Epithelial cell of prostate (primary cell): ENCODE measurements at regions not wholly inside any gene's neighbourhood (a gene's known extent, or its start where the extent isn't known, plus 50 kb on each side); places are given as distances from the start of the nearest gene placed in this dataset.
A peak's percentile ranks its signal among the peaks of the same experiment; 100 is the strongest.
"Not testable (repeated sequence)": the region's sequence is repeated elsewhere in the genome, so short reads cannot be mapped to it uniquely, and the experiment has no call there.

Experiments used
- DNase-seq: peaks from one replicate; pipeline ENCODE4 v3.0.0-alpha.2; 2011; ENCODE audit warnings: low read depth, low spot score
- H3K27ac ChIP-seq: fragments of 450-650 bp; 2 replicates; pipeline ENCODE4 v1.5.1; 2017; ENCODE audit warnings: mild to moderate bottlenecking

DNA sequence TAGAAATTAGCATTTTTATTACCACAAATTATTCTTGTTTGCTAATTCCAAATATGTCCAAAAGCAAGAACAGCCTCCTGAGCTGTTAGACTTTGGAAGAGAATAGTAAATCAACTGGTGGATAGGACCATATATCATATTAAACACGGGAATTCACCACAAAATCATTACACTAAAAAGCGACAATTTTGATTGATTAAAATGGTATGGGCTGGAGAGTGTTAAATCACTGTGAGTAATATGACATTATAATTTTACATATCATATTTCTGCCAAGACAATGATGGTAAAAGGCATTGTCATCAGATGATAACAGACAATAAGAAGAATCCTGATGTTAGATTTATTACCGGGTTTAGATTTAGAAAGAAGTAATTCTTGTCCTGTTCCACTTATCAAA lies 107.2 kb upstream of the ARRDC3 start:
- H3K27ac ChIP-seq = no peak overlapping the region
- no peak for DNase-seq

DNA sequence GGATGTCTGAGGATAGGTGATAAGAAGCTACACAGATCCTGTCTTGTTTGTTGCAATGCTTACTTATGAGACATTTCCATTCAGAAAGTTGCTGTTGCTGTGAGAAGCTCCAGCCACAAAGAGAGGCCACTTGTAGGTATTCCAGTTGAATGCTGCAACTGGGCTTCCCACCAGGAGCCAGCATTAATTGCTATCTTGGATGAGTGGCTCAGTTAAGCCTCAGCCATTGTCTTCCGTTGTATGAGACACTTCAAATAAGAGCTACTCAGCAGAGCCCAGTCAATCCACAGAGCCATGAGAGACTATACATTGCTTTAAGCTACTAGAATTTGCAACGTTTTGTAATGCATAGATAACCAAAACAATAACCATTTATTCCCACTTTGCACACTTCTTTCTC lies 104.3 kb upstream of the ARRDC3 start:
- no peak for DNase-seq
- H3K27ac ChIP-seq = no peak overlapping the region

DNA sequence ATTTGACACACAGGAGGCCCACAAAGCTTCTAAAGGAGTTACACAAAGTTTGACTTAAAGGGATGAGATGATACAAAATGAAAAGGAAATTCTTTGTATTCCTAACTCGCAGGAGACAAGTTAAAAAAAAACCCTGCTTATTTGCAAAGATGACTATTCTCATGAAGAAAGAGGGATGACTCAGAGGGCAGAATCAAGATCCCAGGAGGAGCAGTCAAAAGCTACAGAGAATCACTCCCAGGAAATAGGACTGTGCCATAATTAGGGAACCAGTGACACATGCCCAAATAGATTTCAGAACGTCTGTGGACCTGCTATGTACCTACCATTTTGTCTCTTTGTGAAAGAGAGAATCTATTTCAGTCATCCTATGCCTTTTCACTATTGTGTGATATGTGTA lies 103.5 kb upstream of the ARRDC3 start:
- DNase-seq = peak; percentile 8
- H3K27ac ChIP-seq = no peak overlapping the region

DNA sequence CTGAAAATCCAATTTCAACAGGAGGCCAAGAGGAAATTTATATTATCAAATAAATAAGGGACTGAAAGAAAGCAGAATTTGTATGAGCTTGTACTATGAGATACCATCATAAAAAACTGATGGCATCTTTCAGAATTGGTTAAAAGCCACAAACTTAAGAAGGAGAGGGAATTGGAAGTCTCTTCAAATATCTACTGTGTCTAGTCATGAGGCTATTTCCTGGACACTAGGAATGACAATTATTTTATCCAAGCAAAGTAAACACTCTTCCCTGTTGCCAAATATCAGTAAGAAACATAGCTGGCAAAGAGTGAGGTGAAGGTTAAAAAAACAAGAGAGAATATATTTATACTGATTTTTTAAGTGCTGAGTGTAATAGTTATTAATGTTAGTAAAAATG lies 101.5 kb upstream of the ARRDC3 start:
- no peak for DNase-seq
- no peak overlapping the region for H3K27ac ChIP-seq

DNA sequence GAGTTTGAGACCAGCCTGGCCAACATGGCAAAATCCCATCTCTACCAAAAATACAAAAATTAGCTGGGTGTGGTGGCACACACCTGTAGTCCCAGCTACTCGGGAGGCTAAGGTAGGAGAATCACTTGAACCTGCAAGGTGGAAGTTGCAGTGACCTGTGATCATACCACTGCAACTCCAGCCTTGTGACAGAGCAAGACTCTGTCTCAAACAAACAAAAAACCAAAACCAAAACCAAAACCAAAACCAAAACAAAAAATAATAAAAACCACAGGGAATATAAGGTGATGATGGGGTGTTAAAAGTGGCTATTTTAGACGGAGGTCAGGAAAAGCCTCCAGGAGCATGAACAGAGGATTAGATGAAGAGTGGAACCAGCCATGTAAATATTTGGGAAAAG lies 96.3 kb upstream of the ARRDC3 start:
- not testable (repeated sequence) for H3K27ac ChIP-seq

DNA sequence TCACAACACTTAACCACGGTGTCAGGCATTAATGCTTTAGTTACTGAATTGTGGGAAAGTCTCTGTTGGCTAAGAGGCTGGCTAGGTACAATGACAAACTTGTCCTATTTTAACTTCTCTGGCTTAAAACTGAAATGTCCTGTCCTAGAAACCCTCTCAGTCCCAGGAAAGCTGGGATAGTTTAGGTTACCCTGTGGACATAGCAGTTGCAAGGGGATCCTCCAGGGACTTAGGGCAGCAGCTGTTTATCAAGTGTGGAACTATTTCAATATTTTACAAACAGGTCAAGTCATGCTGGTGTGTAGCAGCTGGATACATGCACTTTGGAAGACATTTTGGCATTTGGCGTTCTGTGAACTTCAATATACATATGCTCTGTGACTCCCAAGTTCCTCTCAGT lies 95.0 kb upstream of the ARRDC3 start:
- H3K27ac ChIP-seq = no peak overlapping the region
- DNase-seq = no peak

More for the DNA sequence above, 96.3 kb upstream of the ARRDC3 start:
- not testable (repeated sequence) for DNase-seq

DNA sequence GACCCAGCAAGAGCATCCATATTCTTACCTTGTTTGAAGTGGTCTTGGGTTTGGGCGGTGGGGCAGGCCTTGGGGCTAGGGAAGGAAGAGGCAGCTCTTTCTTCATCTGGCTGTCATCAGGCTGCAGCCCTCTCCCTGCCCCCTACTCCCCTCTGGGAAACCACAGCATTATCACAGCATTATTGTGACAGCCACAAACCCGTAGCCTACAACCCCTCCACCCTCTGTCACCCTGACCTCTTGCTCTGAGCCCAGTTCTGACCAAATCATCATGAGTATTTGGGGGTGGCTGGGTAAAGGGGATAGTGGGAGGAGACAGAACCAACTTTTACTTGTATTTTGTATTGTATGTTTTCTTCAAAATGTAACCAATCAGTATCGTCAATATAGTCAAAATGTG lies 94.3 kb upstream of the ARRDC3 start:
- H3K27ac ChIP-seq = no peak overlapping the region

DNA sequence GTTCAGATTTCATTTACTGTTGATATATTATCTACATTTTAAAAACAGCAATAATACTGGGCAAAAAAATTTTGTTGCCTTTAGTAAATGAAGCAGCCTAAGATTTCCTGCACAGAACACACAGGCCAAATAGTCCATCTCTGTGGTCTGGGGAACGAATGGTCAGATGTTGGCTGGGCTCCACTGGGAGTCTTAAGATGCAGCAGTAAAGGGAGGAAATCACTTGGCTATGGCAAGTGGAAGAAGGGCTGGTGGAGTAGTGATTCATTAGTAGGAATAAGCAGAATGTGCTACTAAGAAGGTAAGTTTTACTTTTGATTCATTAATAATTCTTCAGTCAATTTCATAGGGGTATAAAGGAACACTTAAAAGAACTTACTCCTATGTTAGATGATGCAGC lies 91.1 kb upstream of the ARRDC3 start:
- no peak for DNase-seq
- no peak overlapping the region for H3K27ac ChIP-seq

More for the DNA sequence above, 94.3 kb upstream of the ARRDC3 start:
- no peak for DNase-seq

DNA sequence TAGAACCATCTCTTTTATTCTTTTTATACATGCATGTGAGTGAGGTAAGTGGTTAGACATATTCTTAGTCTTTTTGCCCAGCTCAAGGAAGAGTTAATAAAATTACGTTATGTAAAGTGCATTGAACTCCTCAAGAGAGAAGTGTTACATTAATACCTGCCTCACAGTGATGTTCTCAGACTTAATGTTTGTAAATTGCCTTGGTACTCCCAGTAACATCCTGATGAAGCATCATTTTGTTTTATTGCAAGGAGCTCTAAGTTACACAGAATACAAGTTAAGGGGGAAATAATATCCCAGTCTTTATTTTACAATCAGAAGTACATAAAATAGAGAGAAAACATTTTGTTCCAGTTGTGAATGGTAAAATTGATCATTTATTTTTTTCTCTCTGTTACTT lies 89.5 kb upstream of the ARRDC3 start:
- no peak for DNase-seq
- H3K27ac ChIP-seq = no peak overlapping the region

DNA sequence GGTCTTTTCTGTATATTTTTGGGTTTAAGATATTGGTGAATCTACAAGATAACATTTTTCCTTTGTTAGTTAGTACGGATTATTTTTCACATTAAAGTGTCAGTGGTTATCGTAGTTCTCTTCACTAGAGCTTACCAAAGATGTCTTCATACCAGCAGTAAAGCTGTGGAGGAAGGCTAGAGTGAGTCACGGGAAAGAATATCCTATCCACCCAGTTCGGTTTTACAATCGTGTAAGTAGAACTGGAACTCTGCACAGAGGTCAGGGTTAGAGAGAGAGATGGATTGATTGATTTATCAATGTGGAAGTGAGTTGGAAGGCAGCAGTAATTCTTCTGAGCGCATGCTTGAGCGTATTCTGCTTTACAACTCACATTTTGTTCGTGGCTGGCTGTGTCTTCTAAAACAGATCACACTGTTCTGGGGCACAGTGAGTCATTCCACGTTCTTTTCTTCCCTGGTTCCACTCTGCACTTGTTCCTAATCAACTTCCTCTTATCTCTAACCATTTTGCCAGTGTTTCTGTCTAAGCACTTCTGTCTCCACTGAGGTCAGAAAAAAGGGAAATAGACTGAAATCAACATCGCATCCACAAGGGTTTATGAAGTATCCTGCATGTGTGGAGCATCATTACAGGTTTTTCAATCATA lies 86.5 kb upstream of the ARRDC3 start:
- no peak overlapping the region for H3K27ac ChIP-seq
- DNase-seq = no peak

DNA sequence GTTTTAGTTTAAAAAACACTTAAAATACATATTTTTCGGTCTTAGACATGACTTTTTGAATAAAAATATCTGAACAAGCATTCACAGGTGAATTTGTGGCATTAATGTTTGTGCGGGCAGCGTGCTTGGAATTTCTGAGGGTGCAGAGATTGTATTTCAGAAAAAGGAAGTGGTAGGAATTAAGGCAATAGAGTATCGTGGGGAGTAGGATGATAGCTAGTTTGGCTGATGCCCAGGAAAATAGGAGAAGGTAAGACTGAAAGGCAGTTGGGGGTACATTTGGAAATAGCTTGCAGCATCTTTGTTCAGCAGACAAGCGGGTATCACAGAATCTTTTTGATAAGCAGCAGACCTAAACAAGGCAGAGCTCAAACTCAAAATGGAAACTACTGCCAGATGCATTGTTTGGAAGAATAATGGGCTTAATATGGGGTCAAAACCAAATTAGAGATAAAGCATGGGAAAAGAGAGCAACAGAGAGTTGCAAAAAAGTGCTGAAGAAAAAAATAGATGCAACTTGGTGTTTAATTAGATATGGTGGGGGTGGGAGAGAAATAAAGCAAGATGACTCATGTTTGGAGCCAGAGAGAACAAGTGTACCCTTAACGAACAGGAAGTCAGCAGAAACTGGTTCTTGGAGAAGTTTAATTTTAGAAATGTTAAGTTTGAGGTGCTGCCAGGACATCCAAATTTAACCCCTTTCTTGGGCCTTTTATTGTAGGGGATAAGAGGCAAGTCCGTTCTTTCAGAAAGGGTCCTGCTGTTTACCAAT lies 85.7 kb upstream of the ARRDC3 start:
- no peak overlapping the region for H3K27ac ChIP-seq
- DNase-seq = no peak

DNA sequence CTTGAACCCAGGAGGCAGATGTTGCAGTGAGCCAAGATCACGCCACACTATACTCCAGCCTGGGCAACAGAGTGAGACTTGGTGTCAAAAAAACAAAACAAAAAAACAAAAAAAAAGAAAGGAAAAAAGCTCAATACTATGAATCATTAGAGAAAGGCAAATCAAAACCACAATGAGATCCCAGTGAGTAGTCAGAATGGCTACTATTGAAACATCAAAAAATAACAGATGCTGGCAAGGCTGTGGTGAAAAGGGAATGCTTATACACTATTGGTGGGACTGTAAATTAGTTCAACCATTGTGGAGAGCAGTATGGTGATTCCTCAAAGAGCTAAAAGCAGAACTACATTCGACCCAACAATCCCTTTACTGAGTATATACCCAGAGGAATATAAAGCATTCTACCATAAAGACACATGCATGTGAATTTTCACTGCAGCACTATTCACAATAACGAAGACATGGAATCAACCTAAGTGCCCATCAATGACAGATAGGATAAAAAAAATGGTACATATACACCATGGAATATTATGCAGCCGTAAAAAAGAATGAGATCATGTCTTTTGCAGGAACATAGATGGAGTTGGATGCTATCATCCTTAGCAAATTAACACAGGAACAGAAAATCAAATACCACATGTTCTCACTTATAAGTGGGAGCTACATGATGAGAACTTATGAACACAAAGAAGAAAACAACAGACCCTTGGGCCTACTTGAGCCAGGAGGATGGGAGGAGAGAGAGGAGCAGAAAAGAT lies 81.9 kb upstream of the ARRDC3 start:
- no peak for DNase-seq
- no peak overlapping the region for H3K27ac ChIP-seq

DNA sequence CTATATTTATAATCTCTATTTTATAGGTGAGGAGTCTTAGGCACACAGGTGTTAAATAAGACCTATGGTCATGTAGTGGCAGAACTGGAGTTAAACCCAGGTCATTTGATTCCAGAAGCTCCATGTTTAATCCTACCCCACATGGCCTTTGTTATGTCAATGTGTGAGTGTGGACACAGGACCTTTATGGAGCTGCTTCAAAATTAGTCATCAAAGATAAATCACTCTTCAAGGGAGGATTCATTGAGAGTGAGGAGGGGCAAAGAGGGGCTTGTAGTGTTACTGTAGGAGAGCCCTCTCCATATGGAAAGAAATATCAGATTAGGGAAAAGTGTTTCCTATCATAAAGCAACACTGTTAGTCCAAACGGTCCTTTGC lies 74.6 kb upstream of the ARRDC3 start:
- no peak for DNase-seq
- H3K27ac ChIP-seq = no peak overlapping the region

DNA sequence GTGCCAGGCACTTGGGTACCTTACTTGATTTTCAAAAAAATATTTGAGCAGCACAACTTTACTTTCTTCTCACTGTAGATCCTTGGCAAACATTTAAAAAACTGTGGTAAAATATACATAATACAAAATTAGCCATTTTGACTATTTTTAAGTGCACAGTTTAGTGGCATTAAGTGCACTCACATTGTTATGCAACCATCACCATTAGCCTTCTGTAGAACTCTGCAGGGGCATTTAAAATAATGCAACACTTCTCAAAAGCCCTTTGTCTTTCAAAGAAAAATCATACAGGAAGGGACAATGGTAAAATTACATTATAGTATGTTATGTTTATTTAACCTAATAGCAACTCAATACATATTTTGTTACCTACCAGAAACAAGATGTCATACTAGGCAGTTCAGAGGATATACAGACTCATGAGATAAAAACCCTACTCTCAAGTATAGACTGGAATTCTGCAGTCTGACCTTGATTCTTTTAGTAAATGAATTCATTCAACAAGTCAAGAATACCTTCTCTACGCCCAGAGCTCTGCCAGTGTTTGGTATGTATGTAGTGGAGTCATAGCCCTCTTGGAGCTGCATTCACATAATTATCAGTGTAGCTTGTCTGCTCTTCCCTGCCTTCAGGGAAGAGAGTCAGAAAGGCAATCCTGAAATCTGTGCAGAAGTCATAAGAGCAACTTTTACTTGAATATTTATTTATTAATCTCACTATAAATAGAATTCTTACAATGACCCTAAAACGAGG lies 74.0 kb upstream of the ARRDC3 start:
- no peak overlapping the region for H3K27ac ChIP-seq
- no peak for DNase-seq

DNA sequence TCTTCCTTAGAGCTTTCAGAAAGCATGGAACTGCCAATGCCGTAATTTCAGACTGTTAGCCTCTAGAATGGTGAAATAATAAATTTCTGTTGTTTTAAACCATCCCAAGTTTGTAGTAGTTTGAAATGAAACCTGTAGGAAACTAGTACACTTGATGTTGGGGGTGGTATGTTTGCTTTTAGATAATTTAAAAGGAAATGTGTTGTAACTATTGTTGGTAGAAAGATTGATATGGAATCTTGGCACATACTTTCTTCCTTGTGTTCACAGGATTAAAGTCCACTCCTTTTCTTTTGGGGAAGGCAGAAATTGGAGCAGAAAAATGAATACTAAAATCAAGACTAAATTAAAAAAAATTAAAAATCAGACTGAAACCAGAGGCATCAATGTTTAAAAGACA lies 66.0 kb upstream of the ARRDC3 start:
- no peak overlapping the region for H3K27ac ChIP-seq
- no peak for DNase-seq

DNA sequence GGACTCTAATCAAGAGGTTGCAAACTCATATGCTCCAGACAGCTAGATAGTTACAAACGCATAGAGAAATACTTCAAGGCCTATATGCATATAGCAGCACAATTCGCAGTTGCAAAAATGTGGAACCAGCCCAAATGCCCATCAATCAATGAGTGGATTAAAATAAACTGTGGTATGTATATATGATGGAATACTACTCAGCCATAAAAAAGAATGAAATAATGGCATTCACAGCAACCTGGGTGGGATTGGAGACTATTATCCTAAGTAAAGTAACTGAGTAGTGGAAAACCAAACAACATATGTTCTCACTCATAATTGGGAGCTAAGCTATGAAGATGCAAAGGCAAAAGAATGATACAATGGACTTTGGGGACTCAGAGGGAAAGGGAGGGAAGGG lies 65.0 kb upstream of the ARRDC3 start:
- H3K27ac ChIP-seq, DNase-seq: not testable (repeated sequence)

DNA sequence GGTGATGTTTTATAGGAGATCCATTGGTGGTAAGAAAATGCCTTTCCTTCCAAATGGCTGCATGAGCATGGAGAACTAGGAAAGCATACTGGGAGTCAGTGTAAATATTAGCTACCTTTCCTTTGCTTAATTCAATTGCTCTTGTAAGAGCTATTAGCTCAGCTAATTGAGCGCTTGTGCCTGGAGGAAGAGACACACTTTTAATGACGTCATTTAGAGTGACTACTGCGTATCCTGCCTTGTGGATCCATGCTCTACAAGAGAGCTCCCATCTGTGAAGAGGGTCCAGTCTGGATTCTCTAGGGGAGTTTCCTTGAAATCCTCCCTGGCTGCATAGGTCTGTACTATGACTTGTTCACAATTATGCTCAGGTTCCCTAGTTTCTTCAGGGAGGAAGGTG lies 63.8 kb upstream of the ARRDC3 start:
- not testable (repeated sequence) for DNase-seq, H3K27ac ChIP-seq

DNA sequence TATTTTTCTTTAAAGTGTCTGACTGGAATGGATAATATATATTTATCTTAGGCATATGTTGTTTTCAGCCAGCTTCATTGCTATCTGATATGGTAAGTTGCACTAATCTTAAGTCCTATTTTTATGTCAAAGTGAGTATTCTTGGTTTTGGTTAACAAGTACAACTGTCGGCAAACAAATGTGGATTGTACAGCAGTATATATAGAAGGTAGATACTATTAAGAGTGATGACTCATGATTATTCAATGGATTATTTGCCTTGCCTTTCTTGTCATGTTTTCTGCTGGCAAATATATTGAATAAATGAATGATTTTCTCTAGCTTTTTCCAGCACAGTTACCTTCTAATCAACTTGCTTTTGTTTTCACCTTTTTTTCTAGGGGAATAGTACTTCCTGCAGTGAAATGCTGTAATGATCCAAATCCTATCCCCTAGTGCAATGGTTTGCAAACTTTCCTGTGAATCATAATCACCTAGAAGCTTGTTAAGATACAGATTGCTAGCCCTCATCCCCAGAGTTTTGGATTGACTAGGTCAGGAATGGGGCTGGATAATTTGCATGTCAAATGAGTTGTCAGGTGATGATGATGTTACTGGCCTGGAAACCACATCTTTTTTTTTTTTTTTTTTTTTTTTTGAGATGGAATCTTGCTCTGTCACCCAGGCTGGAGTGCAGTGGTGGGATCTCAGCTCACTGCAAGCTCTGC lies 60.8 kb upstream of the ARRDC3 start:
- DNase-seq = no peak

DNA sequence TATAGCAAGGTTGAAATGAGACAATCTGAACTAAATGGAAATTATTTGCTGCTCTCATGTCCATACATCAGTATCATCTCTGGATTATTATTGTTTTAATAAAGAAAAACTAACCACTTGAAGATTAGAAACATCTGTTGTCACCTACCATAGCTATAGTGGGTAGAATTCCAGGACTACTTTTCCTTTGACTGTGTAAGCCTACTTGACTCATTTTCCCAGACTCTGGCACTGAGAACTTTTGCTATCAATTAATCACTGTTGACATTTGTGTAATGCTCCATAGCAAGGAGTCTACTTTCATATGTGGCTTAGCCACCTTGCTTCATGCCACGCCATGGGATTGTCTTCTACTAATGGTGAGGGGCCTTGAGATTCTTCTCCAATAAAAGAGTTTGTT lies 59.9 kb upstream of the ARRDC3 start:
- peak; percentile 37 for DNase-seq
- no peak overlapping the region for H3K27ac ChIP-seq

More for the DNA sequence above, 60.8 kb upstream of the ARRDC3 start:
- no peak overlapping the region for H3K27ac ChIP-seq

DNA sequence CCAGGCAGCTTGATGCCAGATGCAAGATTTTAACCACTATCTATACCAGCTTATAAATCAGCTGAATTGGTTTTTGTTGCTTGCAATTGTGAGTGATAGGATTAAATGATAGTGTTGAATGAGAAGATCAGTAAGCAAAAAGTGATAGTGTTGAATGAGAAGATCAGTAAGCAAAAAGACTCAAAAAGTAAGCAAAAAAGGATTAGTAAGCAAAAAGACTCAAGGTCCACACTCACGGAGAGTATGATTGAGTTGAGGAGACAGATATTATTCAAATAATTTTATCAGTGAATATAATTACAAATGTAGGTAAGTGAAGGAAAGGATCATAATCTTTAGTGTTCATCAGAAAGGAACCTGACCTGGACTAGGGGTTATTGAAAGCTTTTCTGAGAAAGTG lies 58.0 kb upstream of the ARRDC3 start:
- no peak for DNase-seq
- H3K27ac ChIP-seq = no peak overlapping the region
